22Rv1 (cell line): ENCODE measurements at regions not wholly inside any gene's neighbourhood (a gene's known extent, or its start where the extent isn't known, plus 50 kb on each side); places are given as distances from the start of the nearest gene placed in this dataset.

Experiments used
- H3K27ac ChIP-seq: fragments of 450-650 bp; 2 replicates; pipeline ENCODE4 v1.5.1; 2017
- CTCF ChIP-seq: fragments of 450-650 bp; IDR thresholded peaks from 2 replicates; pipeline ENCODE4 v1.5.1; 2017; ENCODE audit warnings: mild to moderate bottlenecking
- ZFX ChIP-seq: fragments of 450-650 bp; IDR thresholded peaks from 2 replicates; pipeline ENCODE4 v1.6.1; 2017; ENCODE audit warnings: antibody characterized with exemption, borderline replicate concordance

- TF ChIP-seq CTCF (no peak), ZFX (no peak)
- H3K27ac ChIP-seq, result no peak overlapping the region
Observed at GRCh38 chr3:43919029-43919428, 228.3 kb downstream of the ABHD5 start.

- TF ChIP-seq ZFX (no peak), CTCF (no peak)
- H3K27ac ChIP-seq, result no peak overlapping the region
Observed at GRCh38 chr3:43921056-43921648, 230.4 kb downstream of the ABHD5 start.

GRCh38 chr3:43922374-43922773 is 231.6 kb downstream of the ABHD5 start:
- no peak for TF ChIP-seq CTCF
- no peak for TF ChIP-seq ZFX
- no peak overlapping the region for H3K27ac ChIP-seq

GRCh38 chr3:43923104-43923882 is 232.6 kb downstream of the ABHD5 start:
- H3K27ac ChIP-seq, result no peak overlapping the region
- TF ChIP-seq CTCF (no peak), ZFX (no peak)

- no peak overlapping the region for H3K27ac ChIP-seq
- no peak for TF ChIP-seq ZFX
- no peak for TF ChIP-seq CTCF
Observed at GRCh38 chr3:43926055-43926454, 235.3 kb downstream of the ABHD5 start.

GRCh38 chr3:43932921-43933320 is 242.2 kb downstream of the ABHD5 start:
- TF ChIP-seq CTCF (no peak), ZFX (no peak)

GRCh38 chr3:43948013-43948412 is 257.3 kb downstream of the ABHD5 start:
- H3K27ac ChIP-seq, result no peak overlapping the region
- TF ChIP-seq ZFX (no peak), CTCF (no peak)

More at GRCh38 chr3:43932921-43933320, 242.2 kb downstream of the ABHD5 start:
- H3K27ac ChIP-seq, result no peak overlapping the region
